MCF 10A (cell line): ENCODE measurements at regions not wholly inside any gene's neighbourhood (a gene's known extent, or its start where the extent isn't known, plus 50 kb on each side); places are given as distances from the start of the nearest gene placed in this dataset.
A peak's percentile ranks its signal among the peaks of the same experiment; 100 is the strongest.

Source experiments
- BruUV-seq: library from RNA; stranded (reverse); fragments of 400-500 nt; replicated peaks from 2 replicates; lab custom pipeline; 2021; lab: Mats Ljungman, UMichigan
- CTCF ChIA-PET: fragments of 300-600 bp; sonication (Branson Sonifier 250); formaldehyde crosslinking; extraction: SDS; loops from one replicate; lab custom pipeline; 2021; ENCODE audit warnings: antibody characterized with exemption, inconsistent platforms; lab: Yijun Ruan, JAX
- POLR2A ChIA-PET: fragments of 300-600, 350-650 bp; sonication (Branson Sonifier 250); formaldehyde crosslinking; extraction: SDS; loops from one replicate; lab custom pipeline; 2020; ENCODE audit warnings: antibody characterized with exemption, inconsistent platforms; lab: Yijun Ruan, JAX
- DNase-seq: peaks from one replicate; pipeline ENCODE4 v3.0.0-alpha.2; 2018; ENCODE audit not compliant: unreplicated experiment
- H3K27ac Mint-ChIP-seq: one replicate; pipeline ENCODE4 v1.8.0; 2022; ENCODE audit warnings: mild to moderate bottlenecking, low read depth, mixed read lengths; ENCODE audit not compliant: unreplicated experiment
- H3K27me3 Mint-ChIP-seq: one replicate; pipeline ENCODE4 v1.8.0; 2022; ENCODE audit warnings: mixed read lengths; ENCODE audit not compliant: insufficient read depth, unreplicated experiment
- H3K36me3 Mint-ChIP-seq: one replicate; pipeline ENCODE4 v1.8.0; 2022; ENCODE audit warnings: mild to moderate bottlenecking, moderate library complexity, mixed read lengths; ENCODE audit not compliant: insufficient read depth, unreplicated experiment
- H3K4me1 Mint-ChIP-seq: one replicate; pipeline ENCODE4 v1.8.0; 2022; ENCODE audit warnings: mixed read lengths; ENCODE audit not compliant: insufficient read depth, unreplicated experiment
- H3K4me3 Mint-ChIP-seq: one replicate; pipeline ENCODE4 v1.8.0; 2022; ENCODE audit warnings: mild to moderate bottlenecking, moderate library complexity, mixed read lengths; ENCODE audit not compliant: unreplicated experiment
- H3K9me3 Mint-ChIP-seq: one replicate; pipeline ENCODE4 v1.8.0; 2022; ENCODE audit warnings: mixed read lengths; ENCODE audit not compliant: unreplicated experiment
- CTCF ChIP-seq: fragments of 200-600 bp; IDR thresholded peaks from one replicate; pipeline ENCODE4 v1.8.0; 2022; ENCODE audit warnings: antibody characterized with exemption, mild to moderate bottlenecking; ENCODE audit not compliant: unreplicated experiment
- intact Hi-C: fragments of 100-400 bp; cut with micrococcal nuclease; formaldehyde crosslinking; loops from 2 replicates; pipeline ENCODE4 v1.14.1; 2022

- Mint-ChIP-seq H3K4me3 (no peak overlapping the region), H3K36me3 (no peaks in the 10 kb centered on the region), H3K27ac (no peak overlapping the region), H3K27me3 (no peaks in the 10 kb centered on the region), H3K4me1 (no peaks in the 10 kb centered on the region), H3K9me3 (no peaks in the 10 kb centered on the region)
- intact Hi-C loops: no loop called here
- ChIA-PET POLR2A (no interaction called here), CTCF (no interaction called here)
- DNase-seq: no peak
- no peak for TF ChIP-seq CTCF
- no TSS peak for BruUV-seq
Measured at GRCh38 chr10:83834096-83834495, 305.2 kb upstream of the GHITM start.

GRCh38 chr10:83835945-83836745, 303.2 kb upstream of the GHITM start:
- Mint-ChIP-seq H3K27ac (no peak overlapping the region), H3K9me3 (no peaks in the 10 kb centered on the region), H3K4me1 (no peaks in the 10 kb centered on the region), H3K27me3 (no peaks in the 10 kb centered on the region), H3K4me3 (no peak overlapping the region), H3K36me3 (no peaks in the 10 kb centered on the region)
- POLR2A ChIA-PET: interaction anchor here (0.6 kb wide), 1 partner anchor 288 kb away, joined by 3 read pairs; no protein-coding TSS in a partner anchor
- CTCF ChIA-PET: interaction anchor here (1.3 kb wide), 1 partner anchor 12 kb away, joined by 4 read pairs; no protein-coding TSS in a partner anchor
- no peak for DNase-seq
- TF ChIP-seq CTCF: no peak
- BruUV-seq: no TSS peak
- intact Hi-C loops: no loop called here

GRCh38 chr10:83848677-83849076, 290.6 kb upstream of the GHITM start:
- no TSS peak for BruUV-seq
- Mint-ChIP-seq H3K9me3 (no peaks in the 10 kb centered on the region), H3K4me3 (no peak overlapping the region), H3K36me3 (peaks cover 6% of the 10 kb centered on the region), H3K27ac (no peak overlapping the region), H3K4me1 (peaks cover 13% of the 10 kb centered on the region), H3K27me3 (no peaks in the 10 kb centered on the region)
- POLR2A ChIA-PET: interaction anchor here (0.6 kb wide), 1 partner anchor 155 kb away, joined by 3 read pairs; no protein-coding TSS in a partner anchor
- CTCF ChIA-PET: no interaction called here
- DNase-seq: peak; percentile 53
- TF ChIP-seq CTCF: no peak
- intact Hi-C loops: no loop called here

GRCh38 chr10:83849150-83849549, 290.2 kb upstream of the GHITM start:
- TF ChIP-seq CTCF: no peak
- ChIA-PET CTCF (no interaction called here), POLR2A (no interaction called here)
- Mint-ChIP-seq H3K4me3 (no peak overlapping the region), H3K9me3 (no peaks in the 10 kb centered on the region), H3K27me3 (no peaks in the 10 kb centered on the region), H3K27ac (no peak overlapping the region), H3K36me3 (peaks cover 6% of the 10 kb centered on the region), H3K4me1 (peaks cover 13% of the 10 kb centered on the region)
- intact Hi-C loops: no loop called here
- BruUV-seq: no TSS peak
- peak; percentile 8 for DNase-seq
